Transverse colon (tissue), 3 donors: ENCODE measurements at regions not wholly inside any gene's neighbourhood (a gene's known extent, or its start where the extent isn't known, plus 50 kb on each side); places are given as distances from the start of the nearest gene placed in this dataset.

Experiments
- CTCF ChIP-seq, 5 experiments: fragments of 200-600 bp in 3 of 5; fragments of 450-650 bp in 2 of 5; sonication (generic) in 3 of 5; IDR thresholded peaks; 1 replicate in 2 of 5; 2 replicates in 3 of 5; pipeline ENCODE4 v1.5.1; 2016 to 2017; ENCODE audit warnings: antibody characterized with exemption in 5 of 5, inconsistent platforms in 3 of 5, mild to moderate bottlenecking in 2 of 5, moderate library complexity in 1 of 5
- POLR2A ChIP-seq: fragments of 450-650 bp; IDR thresholded peaks from one replicate; pipeline ENCODE4 v1.6.1; 2016; ENCODE audit warnings: antibody characterized with exemption, mild to moderate bottlenecking, moderate library complexity

GRCh38 chr15:47824147-47824546 is 106.8 kb downstream of the SEMA6D start:
- TF ChIP-seq CTCF (IDR thresholded peaks at IDR 0.05) (no peak), POLR2A (no peak)
